ENCODE measurements at regions not wholly inside any gene's neighbourhood (a gene's known extent, or its start where the extent isn't known, plus 50 kb on each side); places are given as distances from the start of the nearest gene placed in this dataset.

- no peak for DNase-seq
- Histone ChIP-seq H3K4me1 (no peaks in the 10 kb centered on the region), H3K27ac (no peak overlapping the region), H3K27me3 (no peaks in the 10 kb centered on the region), H3K4me3 (no peak overlapping the region), H3K36me3 (no peaks in the 10 kb centered on the region), H3K9me3 (no peaks in the 10 kb centered on the region)
- TF ChIP-seq POLR2AphosphoS5 (IDR thresholded peaks at IDR 0.05) (no peak), EP300 (IDR thresholded peaks at IDR 0.05) (no peak), CTCF (IDR thresholded peaks at IDR 0.05) (no peak), POLR2A (IDR thresholded peaks at IDR 0.05) (no peak)
- ATAC-seq (ENCODE audit: low FRiP score in 2 of 2): no peak
- 86 to 95% methylated on average over 2 of the region's 2 CpGs for WGBS, 2 donors
These were observed 202.8 kb downstream of the PIK3C3 start for GRCh38 chr18:42157878-42158277.

GRCh38 chr18:42159146-42159545 lies 204.1 kb downstream of the PIK3C3 start:
- no peak for ATAC-seq (ENCODE audit: low FRiP score in 2 of 2)
- Histone ChIP-seq H3K27ac (no peak overlapping the region), H3K4me3 (no peak overlapping the region), H3K36me3 (no peaks in the 10 kb centered on the region), H3K4me1 (no peaks in the 10 kb centered on the region), H3K9me3 (no peaks in the 10 kb centered on the region), H3K27me3 (no peaks in the 10 kb centered on the region)
- WGBS, 2 donors: 79 to 83% methylated on average over 3 of the region's 3 CpGs
- no peak for TF ChIP-seq POLR2AphosphoS5 (IDR thresholded peaks at IDR 0.05)
- no peak for TF ChIP-seq POLR2A (IDR thresholded peaks at IDR 0.05)
- no peak for TF ChIP-seq CTCF (IDR thresholded peaks at IDR 0.05)
- TF ChIP-seq EP300 (IDR thresholded peaks at IDR 0.05): no peak
- no peak for DNase-seq

- DNase-seq (no peak), ATAC-seq (ENCODE audit: low FRiP score in 2 of 2) (no peak)
- Histone ChIP-seq H3K9me3 (no peaks in the 10 kb centered on the region), H3K36me3 (no peaks in the 10 kb centered on the region), H3K27ac (no peak overlapping the region), H3K4me1 (no peaks in the 10 kb centered on the region), H3K4me3 (no peak overlapping the region), H3K27me3 (no peaks in the 10 kb centered on the region)
- 77 to 100% methylated on average over 1 of the region's 1 CpG for WGBS, 2 donors
- TF ChIP-seq POLR2AphosphoS5 (IDR thresholded peaks at IDR 0.05): no peak
- no peak for TF ChIP-seq EP300 (IDR thresholded peaks at IDR 0.05)
- no peak for TF ChIP-seq POLR2A (IDR thresholded peaks at IDR 0.05)
- TF ChIP-seq CTCF (IDR thresholded peaks at IDR 0.05): no peak
These were observed 208.3 kb downstream of the PIK3C3 start for GRCh38 chr18:42163321-42163720.

- Histone ChIP-seq H3K9me3 (no peaks in the 10 kb centered on the region), H3K27ac (no peak overlapping the region), H3K27me3 (no peaks in the 10 kb centered on the region), H3K4me3 (no peak overlapping the region), H3K4me1 (no peaks in the 10 kb centered on the region), H3K36me3 (no peaks in the 10 kb centered on the region)
- WGBS, 2 donors: 66 to 100% methylated on average over 1 of the region's 1 CpG
- no peak for TF ChIP-seq POLR2A (IDR thresholded peaks at IDR 0.05)
- no peak for TF ChIP-seq EP300 (IDR thresholded peaks at IDR 0.05)
- no peak for TF ChIP-seq CTCF (IDR thresholded peaks at IDR 0.05)
- no peak for TF ChIP-seq POLR2AphosphoS5 (IDR thresholded peaks at IDR 0.05)
- no peak for DNase-seq
- ATAC-seq (ENCODE audit: low FRiP score in 2 of 2): no peak
These were observed 209.5 kb downstream of the PIK3C3 start for GRCh38 chr18:42164556-42164955.

GRCh38 chr18:42165922-42166513 lies 211.0 kb downstream of the PIK3C3 start:
- DNase-seq: no peak
- 11 to 19% methylated on average over 1 of the region's 1 CpG for WGBS, 2 donors
- Histone ChIP-seq H3K4me1 (no peaks in the 10 kb centered on the region), H3K27ac (no peak overlapping the region), H3K27me3 (no peaks in the 10 kb centered on the region), H3K9me3 (no peaks in the 10 kb centered on the region), H3K36me3 (no peaks in the 10 kb centered on the region), H3K4me3 (no peak overlapping the region)
- ATAC-seq (ENCODE audit: low FRiP score in 2 of 2): no peak
- TF ChIP-seq EP300 (IDR thresholded peaks at IDR 0.05): no peak
- TF ChIP-seq POLR2AphosphoS5 (IDR thresholded peaks at IDR 0.05): no peak
- TF ChIP-seq CTCF (IDR thresholded peaks at IDR 0.05): no peak
- no peak for TF ChIP-seq POLR2A (IDR thresholded peaks at IDR 0.05)

All from upper lobe of left lung (tissue), 6 donors.